HG03432 (cell line): ENCODE measurements at regions not wholly inside any gene's neighbourhood (a gene's known extent, or its start where the extent isn't known, plus 50 kb on each side); places are given as distances from the start of the nearest gene placed in this dataset.

ENCODE experiments used
- ATAC-seq: cut with Tn5 transposase; IDR thresholded peaks from one replicate; pipeline ENCODE4 v1.9.1; 2021; ENCODE audit warnings: mild to moderate bottlenecking, moderate library complexity; ENCODE audit not compliant: unreplicated experiment

DNA sequence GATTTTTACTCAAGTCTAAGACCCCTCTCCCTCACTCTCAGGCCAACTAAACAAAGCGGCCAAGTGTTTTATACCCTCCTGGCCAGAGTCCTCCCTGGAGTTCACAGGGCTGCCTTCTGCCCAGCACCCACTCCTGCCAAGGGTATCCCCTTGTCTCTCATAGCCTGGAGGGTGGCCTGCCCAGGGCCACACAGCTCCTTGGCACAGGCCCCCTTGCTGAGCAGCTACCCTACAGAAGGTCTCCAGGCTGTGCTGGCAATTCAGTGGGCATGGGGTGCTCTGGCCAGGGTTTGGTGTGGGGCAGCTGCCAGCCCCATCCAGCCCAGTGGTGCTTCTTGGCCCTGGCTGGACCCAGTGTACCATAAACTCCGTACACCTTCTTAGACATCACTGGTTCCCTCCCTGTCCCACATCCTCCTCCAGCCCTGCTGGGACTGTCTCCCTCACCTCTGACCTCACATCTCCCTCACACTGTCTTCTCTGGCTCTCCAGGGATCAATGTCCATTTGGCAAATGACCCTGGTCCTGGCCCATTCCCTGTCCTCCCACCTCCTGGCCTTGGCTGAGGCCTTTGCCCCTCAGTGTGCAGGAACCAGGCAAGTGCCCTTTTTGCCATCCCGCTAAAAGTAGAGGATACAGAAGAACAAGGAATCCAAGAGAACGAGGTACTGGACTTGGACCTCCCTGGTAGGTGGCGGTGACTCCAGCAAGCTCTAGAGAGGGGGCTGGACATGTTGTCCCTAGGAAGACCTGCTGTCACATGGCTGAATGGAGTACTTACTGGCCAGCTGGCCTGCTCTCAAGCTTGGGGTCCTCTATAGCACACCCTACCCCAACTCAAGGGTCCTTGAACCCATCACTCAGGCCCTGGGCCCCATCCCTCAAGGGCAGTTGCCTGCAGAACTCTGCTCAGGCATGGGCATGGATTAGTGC lies 50.0 kb upstream of the TRPM1 start:
- no peak for ATAC-seq

DNA sequence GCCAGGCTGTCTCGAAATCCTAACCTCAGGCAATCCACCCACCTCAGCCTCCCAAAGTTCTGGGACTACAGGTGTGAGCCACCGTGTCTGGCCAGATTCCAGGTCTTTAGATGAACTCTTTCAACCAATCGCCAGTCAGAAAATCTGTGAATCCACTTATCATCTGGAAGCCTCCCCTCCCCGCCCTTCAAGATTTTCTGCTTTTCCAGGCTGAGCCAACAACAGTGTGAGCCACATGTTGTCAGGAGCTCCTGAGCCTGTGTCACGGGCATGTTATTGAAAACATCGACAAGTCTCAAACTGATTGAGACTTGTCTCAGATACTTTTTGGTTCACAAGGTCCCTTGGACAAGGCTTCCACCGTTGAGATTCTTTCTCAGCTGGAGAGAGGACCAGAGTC lies 52.0 kb upstream of the TRPM1 start:
- ATAC-seq = no peak

DNA sequence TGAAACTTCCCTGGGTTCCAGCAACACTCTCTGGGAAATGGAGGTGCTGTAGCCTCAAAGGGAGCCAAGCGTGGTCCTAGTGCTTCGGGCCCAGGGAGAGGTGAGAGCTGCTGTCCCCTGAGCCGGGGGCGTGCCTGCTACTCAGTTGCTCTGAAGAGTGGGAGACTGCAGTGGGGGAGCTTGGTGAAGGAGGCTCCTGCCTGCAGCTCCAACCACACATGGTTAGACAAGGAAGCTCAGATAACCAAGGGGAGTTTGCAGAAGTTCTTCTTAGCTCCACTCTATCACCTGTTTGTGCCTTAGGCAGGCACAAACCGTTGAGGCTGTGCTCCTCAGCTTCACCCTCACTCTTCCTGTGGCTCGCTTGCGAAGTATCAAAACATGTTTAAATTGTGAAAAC lies 53.6 kb upstream of the TRPM1 start:
- no peak for ATAC-seq

DNA sequence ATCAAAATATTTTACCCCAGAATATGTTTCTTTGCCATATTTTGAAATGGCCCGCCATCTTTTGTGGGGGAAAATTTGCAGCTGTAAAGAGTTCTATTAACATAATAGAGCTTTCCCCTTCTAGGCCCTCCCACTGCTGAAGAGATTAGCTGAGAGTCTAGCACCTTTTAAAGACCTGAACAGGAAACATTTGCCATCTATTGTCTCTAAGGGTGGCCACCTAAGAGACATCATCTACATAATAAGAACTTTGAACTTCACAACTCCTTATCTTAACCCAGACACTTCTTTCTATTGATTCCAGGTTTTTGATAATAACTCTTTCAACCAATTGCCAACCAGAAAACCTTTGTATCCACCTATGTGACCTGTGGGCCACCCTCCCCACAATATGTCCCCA lies 54.7 kb upstream of the TRPM1 start:
- ATAC-seq = no peak

DNA sequence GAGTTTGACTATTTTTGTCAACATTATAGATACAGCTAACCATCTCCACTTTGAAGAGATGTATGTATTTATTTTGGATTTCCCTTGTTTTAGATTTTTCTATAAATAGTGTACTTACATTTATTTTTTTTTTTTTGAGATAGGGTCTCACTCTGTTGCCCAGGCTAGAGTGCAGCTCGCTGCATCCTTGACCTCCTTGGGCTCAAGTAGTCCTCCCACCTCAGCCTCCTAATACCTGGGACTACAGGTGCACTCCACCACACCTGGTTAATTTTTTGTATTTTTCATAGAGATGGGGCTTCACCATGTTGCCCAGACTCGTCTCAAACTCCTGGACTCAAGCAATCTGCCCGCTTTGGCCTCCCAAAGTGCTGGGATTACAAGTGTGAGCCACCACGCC lies 55.3 kb upstream of the TRPM1 start:
- ATAC-seq = no peak

DNA sequence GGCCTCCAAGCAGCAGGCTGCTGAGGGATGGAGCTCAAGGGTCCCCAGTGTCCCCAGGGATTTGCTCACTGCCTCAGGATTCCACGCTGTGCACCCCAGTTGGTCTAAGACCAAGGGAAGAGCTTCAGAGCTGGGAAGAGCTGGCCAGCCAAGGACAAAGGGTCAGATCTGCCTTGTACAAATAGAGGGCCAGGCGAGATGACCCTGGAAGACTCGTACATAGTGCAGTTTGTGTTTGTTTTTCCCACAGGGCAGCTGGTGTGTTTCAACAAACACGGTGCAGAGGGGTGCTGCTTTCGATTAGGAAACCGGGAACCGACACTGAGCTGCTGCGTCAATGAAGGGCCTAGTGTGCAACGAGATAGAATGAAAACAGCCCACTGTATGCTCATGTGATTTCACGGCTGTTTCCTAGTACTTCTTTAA lies 56.1 kb upstream of the TRPM1 start:
- no peak for ATAC-seq

DNA sequence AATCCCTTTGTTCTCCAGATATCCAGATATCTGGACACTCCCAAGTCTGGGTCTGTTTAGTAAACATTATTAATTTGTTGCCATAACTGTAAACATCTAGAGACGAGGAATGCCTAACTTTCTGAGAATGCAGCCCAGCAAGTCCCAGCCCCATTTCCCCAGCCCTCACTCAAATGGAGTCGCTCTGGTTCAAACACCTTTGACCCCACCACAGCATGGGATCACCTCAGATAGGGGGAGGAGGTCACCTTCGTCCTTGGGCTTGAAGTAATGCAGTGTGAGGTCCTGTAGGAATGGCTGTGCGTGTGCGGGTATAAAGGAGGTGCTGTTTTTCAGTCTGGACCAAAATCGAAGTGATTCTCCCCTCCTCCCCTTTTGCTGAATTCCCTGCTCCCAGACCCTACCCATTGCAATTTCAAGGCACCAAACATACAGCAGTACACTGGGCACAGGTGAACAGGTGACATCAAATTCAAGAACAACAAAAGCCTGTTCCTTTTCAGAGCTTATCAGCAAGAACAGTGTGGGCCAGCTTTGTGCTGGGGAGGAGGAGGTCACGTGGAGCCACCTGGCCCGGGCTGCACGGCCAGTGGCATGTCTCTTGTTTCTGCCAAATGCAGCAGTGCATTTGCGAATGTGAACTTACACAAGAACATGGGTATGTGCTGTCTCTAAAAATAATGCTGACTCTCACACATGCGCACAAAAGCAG lies 57.5 kb upstream of the TRPM1 start:
- ATAC-seq = no peak

DNA sequence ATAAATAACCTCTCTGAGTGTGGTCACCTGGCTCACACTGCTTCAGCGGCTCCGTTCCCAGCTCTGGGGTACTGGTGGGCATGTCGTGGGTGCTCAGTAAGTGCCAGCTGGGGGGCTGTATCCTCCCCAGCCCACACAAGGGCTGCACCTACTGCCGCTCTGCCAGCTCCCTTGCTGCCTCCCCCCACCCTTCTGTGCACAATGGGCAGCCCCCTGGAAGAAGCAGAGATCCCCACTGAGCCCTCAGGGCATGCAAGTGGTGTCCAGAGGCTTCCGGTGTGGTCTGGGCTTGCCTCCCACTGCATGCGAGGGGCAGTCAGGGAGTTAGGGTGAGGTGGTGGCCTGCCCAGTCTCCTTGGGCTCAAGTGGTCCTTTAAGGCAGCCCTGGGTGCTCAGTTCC lies 58.3 kb upstream of the TRPM1 start:
- no peak for ATAC-seq

DNA sequence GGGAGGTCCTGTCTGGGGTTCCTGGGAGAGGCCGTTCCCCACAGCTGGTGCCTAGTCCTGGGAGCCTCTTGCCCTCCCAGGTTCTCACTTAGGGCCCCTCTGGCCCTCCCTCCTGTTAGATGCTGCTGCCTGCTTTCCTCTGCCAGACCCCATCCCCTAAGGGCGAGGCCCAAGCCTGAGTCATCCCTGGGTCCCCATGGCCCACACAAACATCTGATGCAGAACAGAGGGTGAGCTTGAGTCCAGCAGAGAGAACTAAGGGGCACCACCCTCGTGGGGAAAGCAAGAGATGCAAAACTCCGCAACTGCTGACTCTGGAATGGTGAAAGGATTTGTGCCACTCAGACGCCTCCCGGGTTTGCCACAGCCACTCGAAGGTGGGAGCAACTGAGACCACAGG lies 58.8 kb upstream of the TRPM1 start:
- ATAC-seq = no peak

DNA sequence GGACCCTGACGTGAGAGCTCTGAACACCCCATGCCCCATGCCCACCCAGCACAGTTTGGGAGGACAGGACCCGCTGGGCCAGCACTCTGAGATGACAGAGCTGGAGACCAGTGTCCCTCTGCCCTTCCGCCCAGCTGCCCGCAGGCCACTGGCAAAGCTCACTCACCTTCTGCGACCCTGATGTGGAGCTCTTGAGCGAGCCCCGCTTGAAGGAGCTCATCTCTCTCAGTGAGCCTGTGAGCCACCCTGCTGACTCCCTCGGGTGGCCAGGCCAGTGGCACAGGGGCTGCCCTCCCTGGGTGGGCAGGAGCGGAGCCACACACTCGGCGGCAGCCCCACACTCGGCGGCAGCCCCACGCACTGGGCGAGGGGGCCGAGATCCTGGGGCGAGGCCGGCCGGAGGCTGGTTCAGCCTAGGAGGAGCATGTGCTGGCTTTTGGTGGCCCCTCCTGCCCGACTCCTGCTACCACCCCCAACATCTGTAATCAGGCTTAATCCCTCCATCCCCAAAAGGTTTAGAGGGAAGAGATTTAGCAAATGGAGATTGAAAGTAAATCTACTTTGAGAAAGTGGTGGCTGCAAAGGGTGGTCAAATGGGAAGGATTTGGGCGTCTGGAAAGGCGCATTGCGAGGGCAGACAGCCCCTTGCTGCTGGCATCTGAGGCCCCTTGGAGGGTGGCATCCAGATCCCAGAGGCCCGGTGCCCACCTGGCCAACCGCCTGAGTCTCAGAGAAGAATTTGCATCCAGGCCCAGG lies 59.4 kb upstream of the TRPM1 start:
- no peak for ATAC-seq

DNA sequence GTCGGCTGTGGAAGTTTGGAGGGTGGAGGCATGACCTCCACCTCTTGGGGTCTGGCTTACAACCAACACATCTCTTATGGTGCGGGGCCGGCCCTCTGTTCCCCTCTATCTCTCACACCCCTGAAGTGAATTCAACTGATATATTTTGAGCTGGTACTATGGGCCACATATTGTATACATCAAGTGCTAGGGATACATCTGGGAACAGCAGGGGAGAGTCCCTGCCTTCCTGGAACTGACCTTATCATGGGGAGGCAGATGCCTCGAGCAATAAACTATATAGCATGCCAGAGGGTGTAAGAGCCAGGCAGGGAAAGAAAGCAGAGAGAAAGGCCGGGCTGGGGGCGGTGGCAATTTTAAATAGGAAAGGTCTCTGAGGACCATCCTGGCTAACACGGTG lies 60.4 kb upstream of the TRPM1 start:
- no peak for ATAC-seq

DNA sequence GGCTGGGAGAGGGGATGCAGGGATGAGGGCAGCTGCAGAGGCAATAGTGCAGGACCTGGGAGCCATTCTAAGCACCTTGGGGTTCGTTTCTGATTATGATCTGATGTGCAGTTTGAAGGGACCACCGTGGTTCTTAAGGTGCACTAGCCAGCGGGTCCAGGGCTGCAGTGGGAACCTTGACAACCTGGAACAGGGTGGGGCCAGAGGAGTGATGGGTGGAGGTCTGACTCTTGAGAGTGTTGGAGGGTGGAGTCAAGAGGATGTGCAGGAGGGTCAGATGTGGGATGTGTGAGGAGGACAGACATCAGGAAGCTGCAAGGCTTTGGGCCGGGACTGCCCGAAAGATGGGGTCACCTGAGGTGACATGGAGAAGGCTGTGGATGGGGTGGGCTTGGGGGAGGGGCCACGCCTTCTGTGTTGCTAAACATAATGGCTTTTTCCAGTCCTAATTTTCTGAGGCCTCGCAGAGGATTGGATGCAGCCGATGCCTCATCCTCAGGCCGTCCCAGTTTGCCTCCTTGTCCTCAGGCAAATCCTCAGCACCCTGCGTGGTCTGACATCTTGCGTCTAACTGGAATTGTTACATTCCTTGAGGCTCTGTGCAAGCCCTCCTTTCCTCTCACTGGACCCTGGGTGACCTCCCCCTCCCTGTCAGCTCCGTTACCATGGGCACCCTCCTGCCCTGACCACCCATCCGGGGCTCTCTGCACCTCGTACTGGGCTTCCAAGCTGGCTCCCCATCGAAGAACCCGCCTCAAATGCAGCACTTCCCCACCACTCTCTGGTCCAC lies 61.4 kb upstream of the TRPM1 start:
- ATAC-seq = no peak

DNA sequence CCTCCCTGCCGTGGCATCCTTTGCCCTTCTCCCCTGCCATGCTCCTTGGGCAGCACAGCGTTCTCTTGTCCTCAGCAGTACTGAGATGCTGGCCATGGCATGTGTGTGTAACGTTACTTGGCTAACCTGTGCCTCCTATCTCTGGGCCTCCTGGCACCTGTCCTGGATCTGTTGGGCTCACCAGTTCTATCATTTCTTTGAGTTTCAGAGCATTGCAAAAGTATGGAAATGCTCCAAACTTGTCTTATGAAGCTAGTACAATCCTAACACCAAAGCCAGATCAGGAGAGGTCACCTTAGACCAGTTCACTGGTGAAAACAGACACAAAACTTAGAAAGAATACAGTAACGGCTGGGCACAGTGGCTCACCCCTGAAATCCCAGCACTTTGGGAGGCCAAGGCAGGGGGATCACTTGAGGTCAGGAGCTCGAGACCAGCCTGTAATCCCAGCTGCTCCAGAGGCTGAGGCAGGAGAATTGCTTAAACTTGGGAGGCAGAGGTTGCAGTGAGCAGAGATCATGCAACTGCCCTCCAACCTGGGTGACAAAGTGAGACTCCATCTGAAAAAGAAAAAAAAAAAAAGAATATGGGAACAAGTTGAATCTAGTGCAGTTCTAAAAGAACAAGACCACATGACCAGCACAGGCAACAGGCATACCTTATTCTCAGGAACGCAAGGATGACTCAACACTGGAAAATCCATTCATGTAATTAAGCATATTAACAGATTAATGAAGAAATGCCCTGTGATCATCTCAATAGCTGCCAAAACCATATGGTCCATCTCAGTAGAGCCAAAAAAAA lies 62.4 kb upstream of the TRPM1 start:
- ATAC-seq = no peak

DNA sequence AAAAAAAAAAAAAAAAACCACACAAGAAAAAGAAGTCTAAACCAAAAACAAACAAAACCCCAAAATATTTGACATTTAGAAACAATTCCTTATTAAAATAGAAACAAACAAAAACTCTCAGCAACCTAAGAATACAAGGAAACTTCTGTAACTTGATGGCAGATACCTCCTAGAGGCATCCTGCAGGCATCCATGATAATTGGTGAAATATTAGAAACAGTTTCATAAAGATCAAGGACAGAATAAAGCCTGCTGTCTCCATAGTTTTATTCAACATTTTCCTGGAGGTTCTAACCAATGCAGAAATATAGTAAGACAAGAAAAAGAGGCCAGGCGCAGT lies 63.0 kb upstream of the TRPM1 start:
- no peak for ATAC-seq

DNA sequence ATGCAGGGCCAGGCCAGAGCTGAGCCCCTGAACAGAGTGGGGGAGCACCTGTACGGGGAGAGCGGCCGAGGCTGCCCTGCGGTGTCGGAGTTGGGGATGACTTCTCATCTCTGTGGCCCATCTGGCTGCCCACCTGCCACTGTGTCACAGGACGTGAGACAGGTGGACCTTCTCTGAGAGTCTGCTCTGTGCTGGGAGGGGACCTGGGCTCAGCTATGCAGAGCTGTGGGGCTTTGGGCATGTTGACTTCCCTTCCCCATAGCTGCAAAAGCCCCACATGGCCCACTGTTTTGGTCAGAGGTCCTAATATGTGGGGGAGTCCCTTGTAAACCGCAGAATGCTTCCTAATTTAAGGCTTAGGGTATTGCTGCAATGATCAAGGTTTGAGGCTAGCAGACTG lies 68.0 kb upstream of the TRPM1 start:
- ATAC-seq = no peak

DNA sequence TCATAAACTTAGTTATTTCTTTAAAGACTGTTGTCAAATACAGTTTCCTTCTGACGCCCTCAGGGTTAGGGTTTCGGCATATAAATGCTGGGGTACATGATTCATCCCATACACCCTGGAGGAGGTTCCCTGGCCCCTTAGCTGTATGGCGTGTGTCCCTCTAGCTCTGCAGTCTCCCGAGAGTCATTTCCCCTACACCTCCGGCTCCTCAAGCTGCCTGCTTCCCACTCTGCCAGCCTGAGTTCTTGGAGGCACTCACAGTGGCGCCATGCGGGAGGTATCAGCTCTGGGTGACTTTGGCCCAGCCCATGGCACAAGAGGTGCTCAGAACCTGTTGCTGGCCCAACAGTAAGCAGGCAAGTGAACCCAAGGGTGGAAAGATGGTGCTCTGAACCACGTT lies 70.2 kb upstream of the TRPM1 start:
- ATAC-seq = no peak

DNA sequence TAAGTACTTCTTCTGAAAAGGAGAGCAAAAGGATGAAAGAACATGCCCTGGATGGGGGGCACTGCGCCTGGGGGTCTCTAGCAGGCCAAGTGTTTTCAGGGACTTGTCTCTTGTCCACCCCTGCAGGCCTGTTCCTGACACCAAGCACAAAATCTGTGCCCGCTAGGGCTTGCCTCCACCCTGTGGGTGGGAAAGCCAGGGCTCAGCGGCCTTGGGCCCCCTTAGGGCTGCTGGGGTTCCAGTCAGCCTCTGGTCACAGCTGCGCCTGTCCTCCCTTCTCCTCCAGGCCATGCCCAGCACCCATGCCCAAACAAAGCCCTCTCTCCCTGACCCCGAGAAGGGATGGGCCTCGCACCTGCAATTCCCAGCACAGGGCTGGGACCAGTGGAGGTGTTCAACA lies 71.1 kb upstream of the TRPM1 start:
- ATAC-seq = no peak

DNA sequence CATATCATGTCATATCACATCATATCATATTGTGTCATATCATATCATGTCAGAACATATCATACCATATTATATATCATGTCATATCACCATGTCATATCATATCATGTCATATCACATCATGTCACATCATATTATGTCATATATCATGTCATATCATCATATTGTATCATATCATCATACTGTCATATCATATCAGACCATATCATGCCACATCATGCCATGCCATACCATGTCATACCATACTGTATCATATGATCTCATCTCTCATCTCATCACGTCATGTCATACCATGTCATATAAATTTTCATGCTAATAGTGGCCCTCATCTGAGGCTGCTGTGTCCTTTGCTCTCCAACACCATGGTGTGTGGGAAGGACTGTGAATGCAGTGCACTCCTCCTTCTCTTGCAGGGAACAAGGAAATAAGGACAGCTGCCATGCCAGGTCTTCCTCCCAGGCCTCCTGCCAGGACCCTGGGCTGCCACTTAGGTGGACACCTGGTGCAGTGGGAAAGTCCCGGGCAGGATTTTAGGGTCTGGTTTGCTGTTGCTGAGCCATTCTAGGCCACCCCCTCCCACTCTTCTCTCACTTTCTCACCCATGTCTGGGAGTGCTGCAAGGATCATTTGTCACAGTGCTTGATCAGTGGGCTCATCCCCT lies 72.4 kb upstream of the TRPM1 start:
- no peak for ATAC-seq

DNA sequence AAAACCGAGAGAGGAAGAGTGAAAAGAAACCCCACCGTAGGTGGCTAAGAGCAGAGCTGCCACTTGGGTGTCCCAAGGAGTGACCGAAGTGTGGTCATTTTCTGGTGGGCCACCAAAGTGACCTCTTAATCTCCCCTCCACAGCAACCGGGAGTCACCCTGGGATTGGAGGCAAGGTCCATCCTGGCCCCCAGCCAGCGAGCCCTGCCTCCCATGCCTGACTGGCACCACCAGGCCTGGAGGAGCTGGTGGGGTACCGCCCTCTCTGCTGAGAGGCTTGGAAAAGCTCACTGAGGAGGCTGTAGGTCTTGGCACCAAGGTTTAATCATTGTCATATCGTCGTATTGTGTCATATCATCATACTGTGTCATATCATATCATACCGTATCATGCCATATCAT lies 74.0 kb upstream of the TRPM1 start:
- no peak for ATAC-seq

DNA sequence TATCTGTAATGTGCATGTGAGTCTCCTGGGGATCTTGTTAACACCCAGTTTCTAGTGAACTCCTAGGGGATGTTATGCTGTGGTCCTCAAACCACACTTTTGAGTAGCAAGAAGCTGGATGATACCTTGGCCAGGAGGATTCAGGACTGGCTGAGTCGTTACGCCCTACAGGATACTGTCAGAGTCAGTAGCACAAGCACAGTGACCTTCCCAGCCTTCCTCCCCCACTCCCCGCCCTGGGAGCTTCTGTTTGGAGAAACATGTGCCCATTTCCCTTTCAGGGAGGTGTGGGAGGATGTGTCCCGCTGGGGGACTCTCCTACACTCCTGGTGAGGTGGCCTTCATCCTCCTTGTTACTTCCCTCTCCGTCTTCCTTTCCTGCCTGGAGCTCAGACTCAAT lies 76.4 kb upstream of the TRPM1 start:
- no peak for ATAC-seq
